Frontal cortex (tissue), 3 donors: ENCODE measurements at regions not wholly inside any gene's neighbourhood (a gene's known extent, or its start where the extent isn't known, plus 50 kb on each side); places are given as distances from the start of the nearest gene placed in this dataset.
"Not testable (repeated sequence)": the region's sequence is repeated elsewhere in the genome, so short reads cannot be mapped to it uniquely, and the experiment has no call there.

Experiments
- DNase-seq, 2 donors: peaks; one replicate each; pipeline ENCODE4 v3.0.0; 2012; ENCODE audit warnings: low spot score in 2 of 2
- FAIRE-seq: peaks from 2 replicates; lab custom pipeline; 2012; peaks lifted over from hg19 to GRCh38; lab: Jason Lieb, UNC
- donor health status: control.
- donor health status: control.
- donor health status: control.

GRCh38 chr13:31385540-31385939 is 185.8 kb downstream of the B3GLCT start:
- no peak for DNase-seq
- FAIRE-seq, result no peak

- no peak for FAIRE-seq
- no peak for DNase-seq
Measured at GRCh38 chr13:31394506-31394905, 194.7 kb downstream of the B3GLCT start.

DNA sequence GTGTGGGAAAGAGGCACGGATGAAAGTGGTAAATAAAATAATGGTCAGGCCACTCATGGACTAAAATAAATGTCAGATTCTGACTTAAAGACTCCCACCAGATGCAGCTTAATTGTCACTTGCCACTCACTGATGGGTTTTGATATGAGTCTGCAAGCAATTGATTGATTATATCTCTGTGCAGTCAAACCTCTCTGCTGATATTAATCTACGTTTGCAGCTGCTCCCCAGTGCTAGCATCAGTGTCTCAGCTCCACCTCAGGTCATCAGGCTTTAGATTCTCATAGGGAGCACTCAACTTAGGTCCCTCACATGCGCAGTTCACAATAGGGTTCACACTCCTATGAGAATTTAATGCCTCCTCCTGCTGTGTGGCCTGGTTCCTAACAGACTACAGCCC is 195.3 kb downstream of the B3GLCT start:
- FAIRE-seq, result no peak
- no peak for DNase-seq

GRCh38 chr13:31399690-31400089 is 199.9 kb downstream of the B3GLCT start:
- FAIRE-seq (no peak), DNase-seq (no peak)

GRCh38 chr13:31403711-31404110 is 203.9 kb downstream of the B3GLCT start:
- FAIRE-seq, DNase-seq: not testable (repeated sequence)

DNA sequence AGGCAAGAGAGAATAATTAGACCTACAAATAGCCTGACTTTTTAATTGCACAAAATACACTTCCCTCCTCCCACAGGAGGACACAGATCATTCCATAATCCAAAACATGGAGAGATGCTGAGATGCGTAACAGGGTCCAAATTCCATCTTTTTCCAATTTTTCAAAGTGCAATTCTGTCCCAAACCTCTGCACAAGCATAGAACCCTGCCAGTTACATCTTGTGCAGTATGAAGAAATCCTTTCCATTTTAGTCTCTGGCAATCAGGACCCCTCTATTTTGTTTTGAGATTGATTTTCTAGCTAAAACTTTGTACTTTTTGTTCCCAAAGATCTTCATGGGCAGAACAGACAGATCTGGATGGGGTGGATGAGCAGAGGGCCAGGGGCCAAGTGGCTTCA is 209.2 kb downstream of the B3GLCT start:
- DNase-seq (no peak), FAIRE-seq (no peak)

GRCh38 chr13:31409678-31410356 is 210.0 kb downstream of the B3GLCT start:
- no peak for FAIRE-seq

GRCh38 chr13:31413516-31413915 is 213.7 kb downstream of the B3GLCT start:
- FAIRE-seq (no peak), DNase-seq (no peak)

More at GRCh38 chr13:31409678-31410356, 210.0 kb downstream of the B3GLCT start:
- no peak for DNase-seq

DNA sequence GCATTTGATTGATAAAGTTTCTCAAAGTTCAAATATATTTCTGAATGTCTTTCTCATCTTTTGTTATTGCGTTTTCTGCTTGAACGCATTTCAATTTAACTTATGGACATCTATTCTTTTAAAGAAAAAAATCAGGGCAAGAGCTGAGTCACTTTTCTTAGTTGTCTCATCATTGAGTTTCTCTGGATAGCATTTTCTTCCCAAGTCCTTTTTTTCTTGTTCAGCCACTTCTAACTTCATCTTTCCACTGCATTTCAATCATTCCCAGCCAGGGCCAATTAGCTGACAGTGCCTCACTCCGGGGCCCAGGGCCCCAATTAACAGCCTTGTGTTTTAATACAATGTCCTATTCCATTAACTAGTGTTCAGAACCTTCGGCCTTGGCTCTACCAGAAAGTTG is 216.3 kb downstream of the B3GLCT start:
- DNase-seq (no peak), FAIRE-seq (no peak)

- DNase-seq, result no peak
- no peak for FAIRE-seq
Measured at GRCh38 chr13:31418186-31418585, 218.4 kb downstream of the B3GLCT start.

DNA sequence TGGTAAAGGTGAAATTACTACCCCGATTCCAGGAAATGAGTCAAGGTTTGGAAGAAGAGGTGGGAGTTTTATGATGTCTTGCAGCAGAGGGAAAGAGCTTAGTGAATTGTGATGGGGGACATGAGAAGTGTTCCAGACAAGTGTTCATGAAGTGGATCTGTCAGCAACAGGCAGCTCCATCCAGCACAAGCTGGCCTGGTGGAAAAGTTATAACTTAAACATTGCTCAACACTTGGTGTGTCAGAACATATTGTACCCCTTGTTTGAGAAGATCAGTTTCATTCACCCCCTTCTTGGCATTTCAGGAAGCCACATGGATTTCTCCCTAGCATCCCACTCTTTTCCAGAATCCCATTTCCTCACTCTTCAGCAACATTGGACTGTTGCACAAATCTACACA is 222.0 kb downstream of the B3GLCT start:
- no peak for FAIRE-seq
- DNase-seq, result no peak

- FAIRE-seq (no peak), DNase-seq (peak; percentile 10 to 56)
Measured at GRCh38 chr13:31424130-31424729, 224.5 kb downstream of the B3GLCT start.

DNA sequence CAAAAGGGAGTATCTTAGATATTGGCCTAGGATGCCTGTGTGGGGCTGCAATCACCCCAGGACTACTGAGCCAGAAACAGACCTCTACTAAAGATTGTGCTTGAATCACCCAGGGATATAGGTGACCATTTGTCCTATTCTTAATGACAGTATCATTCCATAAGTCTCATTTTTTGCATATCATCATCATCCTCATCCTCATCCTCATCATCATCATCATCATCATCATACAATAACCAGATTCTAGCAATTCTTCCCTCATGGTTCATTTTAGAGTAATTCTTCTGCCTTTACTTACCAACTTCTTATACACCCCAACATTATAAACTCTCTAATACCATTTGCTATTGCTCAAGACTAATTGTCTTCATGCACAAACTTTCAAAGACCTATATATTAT is 226.6 kb downstream of the B3GLCT start:
- FAIRE-seq (no peak), DNase-seq (no peak)

- FAIRE-seq (no peak), DNase-seq (no peak)
Measured at GRCh38 chr13:31427151-31428100, 227.7 kb downstream of the B3GLCT start.

- no peak for FAIRE-seq
Measured at GRCh38 chr13:31431722-31432137, 232.0 kb downstream of the B3GLCT start.

DNA sequence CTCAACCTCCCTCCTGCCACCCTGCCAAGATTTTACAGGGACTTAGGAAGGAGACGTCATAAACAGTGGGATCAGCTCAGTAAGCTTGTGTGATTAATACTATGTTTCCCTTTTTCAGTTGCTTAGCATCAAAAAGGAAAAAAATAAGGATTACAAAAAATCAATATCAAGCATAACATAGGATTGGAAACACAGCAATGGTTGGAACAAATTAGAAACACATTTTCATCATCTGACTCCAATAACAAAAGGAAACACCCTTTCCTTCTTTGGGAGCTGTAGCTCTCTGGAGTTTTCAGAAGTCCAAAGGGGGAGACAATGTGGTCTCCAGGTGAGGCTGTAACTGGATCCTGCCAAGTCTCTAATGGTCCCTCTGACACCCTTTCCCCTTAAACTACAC is 233.4 kb downstream of the B3GLCT start:
- no peak for DNase-seq
- FAIRE-seq, result no peak

More at GRCh38 chr13:31431722-31432137, 232.0 kb downstream of the B3GLCT start:
- DNase-seq, result no peak

- DNase-seq, result no peak
- FAIRE-seq, result no peak
Measured at GRCh38 chr13:31433746-31434145, 234.0 kb downstream of the B3GLCT start.

GRCh38 chr13:31434613-31435012 is 234.8 kb downstream of the B3GLCT start:
- DNase-seq (no peak), FAIRE-seq (no peak)

- DNase-seq (no peak), FAIRE-seq (no peak)
Measured at GRCh38 chr13:31435536-31435935, 235.8 kb downstream of the B3GLCT start.

GRCh38 chr13:31436478-31436877 is 236.7 kb downstream of the B3GLCT start:
- DNase-seq (no peak), FAIRE-seq (no peak)

- DNase-seq (no peak), FAIRE-seq (no peak)
Measured at GRCh38 chr13:31437975-31438374, 238.2 kb downstream of the B3GLCT start.
